ENCODE measurements at regions not wholly inside any gene's neighbourhood (a gene's known extent, or its start where the extent isn't known, plus 50 kb on each side); places are given as distances from the start of the nearest gene placed in this dataset.

- Histone ChIP-seq H3K4me2 (ENCODE audit: low read length) (no peak overlapping the region), H2AFZ (ENCODE audit: low read depth, low read length) (no peak overlapping the region), H3K36me3 (ENCODE audit: insufficient read depth, low read length) (no peaks in the 10 kb centered on the region), H3K4me3 (ENCODE audit: low read length) (no peak overlapping the region), H3K27me3 (ENCODE audit: insufficient read depth, low read depth, low read length) (no peaks in the 10 kb centered on the region), H3K9me2 (ENCODE audit: insufficient read depth, low read length) (no peaks in the 10 kb centered on the region), H4K20me1 (ENCODE audit: insufficient read depth) (no peaks in the 10 kb centered on the region), H3K9ac (ENCODE audit: low read length) (peak overlapping the region; percentile 52), H3F3A (ENCODE audit: insufficient read depth, low read length, poor library complexity, severe bottlenecking) (no peaks in the 10 kb centered on the region), H3K27ac (ENCODE audit: low read length) (no peak overlapping the region), H3K9me3 (ENCODE audit: low read length) (no peaks in the 10 kb centered on the region), H3K79me2 (replicated peaks; ENCODE audit: insufficient read depth, low read length) (no peaks in the 10 kb centered on the region)
- no peak for TF ChIP-seq CTCF (IDR thresholded peaks at IDR 0.05; ENCODE audit: poor library complexity, severe bottlenecking)
- no peak for TF ChIP-seq RAD21 (conservative IDR thresholded peaks at IDR 0.05)
- TF ChIP-seq EZH2 (IDR thresholded peaks at IDR 0.05; ENCODE audit: borderline replicate concordance, insufficient read depth, low read length, poor library complexity, severe bottlenecking): no peak
- no peak for TF ChIP-seq REST (IDR thresholded peaks at IDR 0.05; ENCODE audit: borderline replicate concordance)
- no peak for TF ChIP-seq POLR2AphosphoS5 (IDR thresholded peaks at IDR 0.05)
- TF ChIP-seq MXI1 (conservative IDR thresholded peaks at IDR 0.05; ENCODE audit: poor library complexity, severe bottlenecking): no peak
- no peak for TF ChIP-seq SMC3 (conservative IDR thresholded peaks at IDR 0.05; ENCODE audit: poor library complexity)
- no peak for TF ChIP-seq TAF1 (IDR thresholded peaks at IDR 0.05; ENCODE audit: low read depth)
- TF ChIP-seq EP300 (conservative IDR thresholded peaks at IDR 0.05; ENCODE audit: poor library complexity, severe bottlenecking): no peak
These were observed 76.2 kb downstream of the TSPAN17 start for GRCh38 chr5:176723440-176723839.

- Histone ChIP-seq H3K9me2 (ENCODE audit: insufficient read depth, low read length) (no peaks in the 10 kb centered on the region), H3K4me2 (ENCODE audit: low read length) (no peak overlapping the region), H3K79me2 (replicated peaks; ENCODE audit: insufficient read depth, low read length) (no peaks in the 10 kb centered on the region), H3F3A (ENCODE audit: insufficient read depth, low read length, poor library complexity, severe bottlenecking) (no peaks in the 10 kb centered on the region), H3K4me3 (ENCODE audit: low read length) (no peak overlapping the region), H3K27me3 (ENCODE audit: insufficient read depth, low read depth, low read length) (no peaks in the 10 kb centered on the region), H2AFZ (ENCODE audit: low read depth, low read length) (no peak overlapping the region), H3K9me3 (ENCODE audit: low read length) (no peaks in the 10 kb centered on the region), H4K20me1 (ENCODE audit: insufficient read depth) (no peaks in the 10 kb centered on the region), H3K27ac (ENCODE audit: low read length) (no peak overlapping the region), H3K36me3 (ENCODE audit: insufficient read depth, low read length) (no peaks in the 10 kb centered on the region), H3K9ac (ENCODE audit: low read length) (no peak overlapping the region)
- TF ChIP-seq POLR2AphosphoS5 (IDR thresholded peaks at IDR 0.05) (no peak), CTCF (IDR thresholded peaks at IDR 0.05; ENCODE audit: poor library complexity, severe bottlenecking) (no peak), MXI1 (conservative IDR thresholded peaks at IDR 0.05; ENCODE audit: poor library complexity, severe bottlenecking) (no peak), REST (IDR thresholded peaks at IDR 0.05; ENCODE audit: borderline replicate concordance) (no peak), EP300 (conservative IDR thresholded peaks at IDR 0.05; ENCODE audit: poor library complexity, severe bottlenecking) (no peak), RAD21 (conservative IDR thresholded peaks at IDR 0.05) (no peak), EZH2 (IDR thresholded peaks at IDR 0.05; ENCODE audit: borderline replicate concordance, insufficient read depth, low read length, poor library complexity, severe bottlenecking) (no peak)
These were observed 77.2 kb downstream of the TSPAN17 start for GRCh38 chr5:176724472-176724871.

Measured in neural cell (in vitro differentiated cells).